NB4 (cell line): ENCODE measurements at regions not wholly inside any gene's neighbourhood (a gene's known extent, or its start where the extent isn't known, plus 50 kb on each side); places are given as distances from the start of the nearest gene placed in this dataset.

Source experiments
- CTCF ChIP-seq: IDR thresholded peaks from one replicate; pipeline ENCODE4 v1.5.1; 2012; ENCODE audit warnings: low read depth, low read length
- POLR2A ChIP-seq: IDR thresholded peaks from 2 replicates; pipeline ENCODE4 v1.6.1; 2011; ENCODE audit warnings: mild to moderate bottlenecking; ENCODE audit not compliant: insufficient read length; ENCODE audit errors: extremely low read depth

- no peak for TF ChIP-seq POLR2A
- TF ChIP-seq CTCF: no peak
Observed at GRCh38 chr5:158277276-158277675, 418.3 kb upstream of the CLINT1 start.
